ENCODE measurements at regions not wholly inside any gene's neighbourhood (a gene's known extent, or its start where the extent isn't known, plus 50 kb on each side); places are given as distances from the start of the nearest gene placed in this dataset.

- TF ChIP-seq, protein P1, sequence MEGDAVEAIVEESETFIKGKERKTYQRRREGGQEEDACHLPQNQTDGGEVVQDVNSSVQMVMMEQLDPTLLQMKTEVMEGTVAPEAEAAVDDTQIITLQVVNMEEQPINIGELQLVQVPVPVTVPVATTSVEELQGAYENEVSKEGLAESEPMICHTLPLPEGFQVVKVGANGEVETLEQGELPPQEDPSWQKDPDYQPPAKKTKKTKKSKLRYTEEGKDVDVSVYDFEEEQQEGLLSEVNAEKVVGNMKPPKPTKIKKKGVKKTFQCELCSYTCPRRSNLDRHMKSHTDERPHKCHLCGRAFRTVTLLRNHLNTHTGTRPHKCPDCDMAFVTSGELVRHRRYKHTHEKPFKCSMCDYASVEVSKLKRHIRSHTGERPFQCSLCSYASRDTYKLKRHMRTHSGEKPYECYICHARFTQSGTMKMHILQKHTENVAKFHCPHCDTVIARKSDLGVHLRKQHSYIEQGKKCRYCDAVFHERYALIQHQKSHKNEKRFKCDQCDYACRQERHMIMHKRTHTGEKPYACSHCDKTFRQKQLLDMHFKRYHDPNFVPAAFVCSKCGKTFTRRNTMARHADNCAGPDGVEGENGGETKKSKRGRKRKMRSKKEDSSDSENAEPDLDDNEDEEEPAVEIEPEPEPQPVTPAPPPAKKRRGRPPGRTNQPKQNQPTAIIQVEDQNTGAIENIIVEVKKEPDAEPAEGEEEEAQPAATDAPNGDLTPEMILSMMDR (IDR thresholded peaks at IDR 0.05), result no peak
- TF ChIP-seq POLR2A (IDR thresholded peaks at IDR 0.05) (no peak), EP300 (IDR thresholded peaks at IDR 0.05) (no peak), POLR2AphosphoS5 (IDR thresholded peaks at IDR 0.05) (no peak)
These were observed 228.8 kb upstream of the KIAA1217 start for GRCh38 chr10:23980094-23980493.
